CD14-positive monocyte (primary cell): ENCODE measurements at regions not wholly inside any gene's neighbourhood (a gene's known extent, or its start where the extent isn't known, plus 50 kb on each side); places are given as distances from the start of the nearest gene placed in this dataset.

Experiments used
- DNase-seq, 3 donors: peaks; one replicate each; pipeline ENCODE4 v3.0.0-alpha.2; 2011 to 2022
- H2AFZ ChIP-seq: 2 replicates; pipeline ENCODE4 v1.6.0; 2012; ENCODE audit warnings: mild to moderate bottlenecking, low read depth, low read length, inconsistent platforms; ENCODE audit not compliant: insufficient read depth, poor library complexity, severe bottlenecking
- H3K27ac ChIP-seq, 2 donors: 1 replicate in 1 of 2; 2 replicates in 1 of 2; pipeline ENCODE4 v1.5.1; 2012 to 2013; ENCODE audit warnings: low read length in 2 of 2, control low read depth in 1 of 2, inconsistent platforms in 1 of 2, low read depth in 1 of 2, mild to moderate bottlenecking in 1 of 2
- H3K27me3 ChIP-seq, 2 donors: one replicate each; pipeline versions ENCODE4 v1.6.0 to v1.6.1; 2011 to 2013; ENCODE audit warnings: low read length in 2 of 2; ENCODE audit not compliant: control insufficient read depth in 2 of 2, insufficient read depth in 2 of 2
- H3K36me3 ChIP-seq, 2 donors: replicated peaks in 1 of 2; 1 replicate in 1 of 2; 2 replicates in 1 of 2; pipeline versions ENCODE4 v1.5.1 to v1.6.1; 2012 to 2013; ENCODE audit warnings: low read length in 2 of 2, control low read depth in 1 of 2, inconsistent platforms in 1 of 2, mild to moderate bottlenecking in 1 of 2; ENCODE audit not compliant: insufficient read depth in 2 of 2, control insufficient read depth in 1 of 2
- H3K4me1 ChIP-seq, 2 donors: 1 replicate in 1 of 2; 2 replicates in 1 of 2; pipeline versions ENCODE4 v1.5.1 to v1.6.1; 2012 to 2013; ENCODE audit warnings: low read length in 2 of 2, control low read depth in 1 of 2, inconsistent platforms in 1 of 2, mild to moderate bottlenecking in 1 of 2, moderate library complexity in 1 of 2; ENCODE audit not compliant: insufficient read depth in 2 of 2, control insufficient read depth in 1 of 2
- H3K4me2 ChIP-seq: replicated peaks from 2 replicates; pipeline ENCODE3; 2012; ENCODE audit warnings: low read length, moderate library complexity, mild to moderate bottlenecking; ENCODE audit not compliant: poor library complexity, severe bottlenecking; ENCODE audit errors: extremely low read depth
- H3K4me3 ChIP-seq, 3 experiments: fragments of 200-600 bp in 1 of 3; sonication (generic) in 1 of 3; replicated peaks in 1 of 3; 1 replicate in 2 of 3; 2 replicates in 1 of 3; pipeline ENCODE4 v1.5.1; 2011 to 2013; ENCODE audit warnings: low read length in 3 of 3, mild to moderate bottlenecking in 3 of 3, control low read depth in 2 of 3, low read depth in 2 of 3, inconsistent platforms in 1 of 3, moderate library complexity in 1 of 3
- H3K79me2 ChIP-seq: 2 replicates; pipeline ENCODE4 v1.6.0; 2012; ENCODE audit warnings: mild to moderate bottlenecking, control low read depth, inconsistent platforms, low read length, moderate library complexity; ENCODE audit not compliant: insufficient read depth
- H3K9ac ChIP-seq: 2 replicates; pipeline ENCODE4 v1.6.0; 2017; ENCODE audit warnings: low read length, mild to moderate bottlenecking; ENCODE audit not compliant: insufficient read depth, poor library complexity, severe bottlenecking
- H3K9me3 ChIP-seq, 2 donors: replicated peaks in 1 of 2; 1 replicate in 1 of 2; 2 replicates in 1 of 2; pipeline versions ENCODE4 v1.5.1 to v1.6.1; 2012 to 2013; ENCODE audit warnings: low read length in 2 of 2, control low read depth in 1 of 2; ENCODE audit not compliant: control insufficient read depth in 1 of 2, insufficient read depth in 1 of 2
- H4K20me1 ChIP-seq: 2 replicates; pipeline ENCODE4 v1.6.0; 2012; ENCODE audit warnings: mild to moderate bottlenecking, low read length, control low read depth, moderate library complexity; ENCODE audit not compliant: insufficient read depth
- H3K27ac Mint-ChIP-seq, 7 donors: one replicate each; pipeline ENCODE4 v1.8.0; 2020; ENCODE audit warnings: mild to moderate bottlenecking in 7 of 7, mixed read lengths in 7 of 7, moderate library complexity in 6 of 7, inconsistent platforms in 2 of 7
- H3K27me3 Mint-ChIP-seq, 3 donors: one replicate each; pipeline ENCODE4 v1.8.0; 2021 to 2022; ENCODE audit warnings: low read depth in 3 of 3, mild to moderate bottlenecking in 3 of 3, mixed read lengths in 3 of 3, moderate library complexity in 3 of 3, inconsistent platforms in 1 of 3
- H3K36me3 Mint-ChIP-seq, 2 donors: one replicate each; pipeline ENCODE4 v1.8.0; 2020; ENCODE audit warnings: mixed read lengths in 2 of 2, inconsistent platforms in 1 of 2, mild to moderate bottlenecking in 1 of 2
- H3K4me1 Mint-ChIP-seq: one replicate; pipeline ENCODE4 v1.8.0; 2020; ENCODE audit warnings: mild to moderate bottlenecking, mixed read lengths
- H3K4me3 Mint-ChIP-seq, 2 donors: one replicate each; pipeline ENCODE4 v1.8.0; 2020; ENCODE audit warnings: mild to moderate bottlenecking in 2 of 2, mixed read lengths in 2 of 2, moderate library complexity in 1 of 2
- H3K9me3 Mint-ChIP-seq, 7 donors: one replicate each; pipeline ENCODE4 v1.8.0; 2020 to 2022; ENCODE audit warnings: mixed read lengths in 7 of 7, mild to moderate bottlenecking in 6 of 7, moderate library complexity in 6 of 7, inconsistent platforms in 2 of 7
- CTCF ChIP-seq: fragments of 200-600 bp; IDR thresholded peaks from one replicate; pipeline ENCODE4 v1.8.0; 2022; ENCODE audit warnings: antibody characterized with exemption, mild to moderate bottlenecking
- WGBS: methylation state at CpG from one replicate; pipeline ENCODE4 v1.1.5; 2013; ENCODE audit warnings: missing lambda C conversion rate; ENCODE audit not compliant: insufficient coverage; 5-methylcytosine and 5-hydroxymethylcytosine counted together
- intact Hi-C, 2 donors: fragments of 100-400 bp; cut with micrococcal nuclease; formaldehyde crosslinking; loops; one replicate each; pipeline versions ENCODE4 v1.15.0 to v1.15.1; 2023

GRCh38 chr11:131094827-131095226, 178.5 kb upstream of the SNX19 start:
- no peaks in the 10 kb centered on the region for H3K36me3 ChIP-seq
- Mint-ChIP-seq H3K4me1 (no peaks in the 10 kb centered on the region), H3K9me3 (peaks cover 0 to 5% (median 0%) of the 10 kb centered on the region in 7 donors), H3K27me3 (peaks cover 0 to 3% (median 2%) of the 10 kb centered on the region in 3 donors), H3K4me3 (no peak overlapping the region), H3K27ac (no peak overlapping the region), H3K36me3 (no peaks in the 10 kb centered on the region)
- intact Hi-C loops, result no loop called here
- no peaks in the 10 kb centered on the region for H3K27me3 ChIP-seq
- H3K4me2 ChIP-seq, result no peak overlapping the region
- H3K4me3 ChIP-seq, result no peak overlapping the region
- H2AFZ ChIP-seq, result no peak overlapping the region
- H3K27ac ChIP-seq, result no peak overlapping the region
- no peak overlapping the region for H3K9ac ChIP-seq
- TF ChIP-seq CTCF, result no peak
- DNase-seq, result no peak
- H3K79me2 ChIP-seq, result no peaks in the 10 kb centered on the region
- no peaks in the 10 kb centered on the region for H3K9me3 ChIP-seq
- no peaks in the 10 kb centered on the region for H4K20me1 ChIP-seq
- H3K4me1 ChIP-seq, result no peaks in the 10 kb centered on the region
- WGBS, result no CpG with 5 or more reads among the region's 1 CpG

- H3K9me3 ChIP-seq, result no peaks in the 10 kb centered on the region
- no peaks in the 10 kb centered on the region for H3K36me3 ChIP-seq
- H3K27me3 ChIP-seq, result no peaks in the 10 kb centered on the region
- H2AFZ ChIP-seq, result no peak overlapping the region
- no peak for TF ChIP-seq CTCF
- H3K36me3 Mint-ChIP-seq, result no peaks in the 10 kb centered on the region
- 86% methylated on average over 4 of the region's 11 CpGs for WGBS
- no peak overlapping the region for H3K9ac ChIP-seq
- H3K27me3 Mint-ChIP-seq, result peaks cover 0 to 3% (median 2%) of the 10 kb centered on the region in 3 donors
- H4K20me1 ChIP-seq, result no peaks in the 10 kb centered on the region
- H3K27ac ChIP-seq, result no peak overlapping the region
- no peak overlapping the region for H3K4me3 Mint-ChIP-seq
- no peaks in the 10 kb centered on the region for H3K79me2 ChIP-seq
- H3K4me3 ChIP-seq, result no peak overlapping the region
- H3K9me3 Mint-ChIP-seq, result peaks cover 0 to 5% (median 0%) of the 10 kb centered on the region in 7 donors
- no peaks in the 10 kb centered on the region for H3K4me1 Mint-ChIP-seq
- no peak for DNase-seq
- intact Hi-C loops, result no loop called here
- no peak overlapping the region for H3K27ac Mint-ChIP-seq
- no peak overlapping the region for H3K4me2 ChIP-seq
- no peaks in the 10 kb centered on the region for H3K4me1 ChIP-seq
These were observed 179.4 kb upstream of the SNX19 start for GRCh38 chr11:131095511-131096185.
